Neural progenitor cell (in vitro differentiated cells): ENCODE measurements at regions not wholly inside any gene's neighbourhood (a gene's known extent, or its start where the extent isn't known, plus 50 kb on each side); places are given as distances from the start of the nearest gene placed in this dataset.

Experiments used
- CTCF ChIP-seq: fragments of 200-600 bp; sonication (generic); IDR thresholded peaks from 2 replicates; pipeline ENCODE4 v1.5.1; 2017; ENCODE audit warnings: antibody characterized with exemption, mild to moderate bottlenecking
- EZH2 ChIP-seq: fragments of 200-600 bp; sonication (generic); IDR thresholded peaks from 2 replicates; pipeline ENCODE4 v1.6.1; 2017; ENCODE audit warnings: antibody characterized with exemption, mild to moderate bottlenecking, moderate library complexity
- EZH2phosphoT487 ChIP-seq: fragments of 200-600 bp; sonication (generic); IDR thresholded peaks from 2 replicates; pipeline ENCODE4 v1.6.1; 2017; ENCODE audit warnings: antibody characterized with exemption

- TF ChIP-seq CTCF = no peak
- TF ChIP-seq EZH2phosphoT487 = no peak
- TF ChIP-seq EZH2 = no peak
These were observed 72.3 kb upstream of the RAD23B start for GRCh38 chr9:107210775-107211174.
